Suprapubic skin (tissue), 3 donors: ENCODE measurements at regions not wholly inside any gene's neighbourhood (a gene's known extent, or its start where the extent isn't known, plus 50 kb on each side); places are given as distances from the start of the nearest gene placed in this dataset.

Source experiments
- CTCF ChIP-seq, 2 donors: fragments of 200-600 bp in 1 of 2; fragments of 450-650 bp in 1 of 2; sonication (generic) in 1 of 2; IDR thresholded peaks; one replicate each; pipeline ENCODE4 v1.5.1; 2016 to 2019; ENCODE audit warnings: antibody characterized with exemption in 2 of 2, mild to moderate bottlenecking in 1 of 2, moderate library complexity in 1 of 2
- EP300 ChIP-seq: sonication (generic); formaldehyde crosslinking; IDR thresholded peaks from one replicate; pipeline ENCODE4 v1.6.1; 2017; ENCODE audit warnings: antibody characterized with exemption
- POLR2A ChIP-seq, 2 donors: fragments of 450-650 bp; IDR thresholded peaks; one replicate each; pipeline ENCODE4 v1.6.1; 2017; ENCODE audit warnings: antibody characterized with exemption in 2 of 2, mild to moderate bottlenecking in 2 of 2, moderate library complexity in 2 of 2

GRCh38 chr1:68358439-68358838 is 91.3 kb downstream of the RPE65 start:
- TF ChIP-seq CTCF (IDR thresholded peaks at IDR 0.05) (no peak), POLR2A (IDR thresholded peaks at IDR 0.05) (no peak), EP300 (no peak)
